ENCODE measurements at regions not wholly inside any gene's neighbourhood (a gene's known extent, or its start where the extent isn't known, plus 50 kb on each side); places are given as distances from the start of the nearest gene placed in this dataset.

DNA sequence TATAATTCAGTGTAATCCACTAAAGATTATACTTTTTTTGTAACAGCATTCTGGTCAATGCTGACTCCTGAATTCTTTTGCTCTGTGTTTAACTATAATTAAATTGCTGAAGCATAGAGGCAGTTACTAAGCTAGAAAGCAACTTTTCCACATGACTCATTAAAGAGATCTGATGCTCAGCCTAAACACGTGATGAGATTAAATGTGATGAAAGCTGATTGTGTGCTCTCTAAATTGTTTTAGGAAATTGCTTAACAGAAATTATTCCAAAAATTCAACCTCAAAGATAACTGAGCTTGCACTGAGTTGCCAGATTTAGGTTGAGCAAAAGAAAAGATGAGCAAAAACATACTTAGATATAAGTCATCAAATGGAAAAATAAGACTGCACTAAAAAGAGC is 1033.6 kb downstream of the FAM181B start:
- Histone ChIP-seq H3K9me3 (ENCODE audit: control insufficient read depth in 2 of 2, insufficient read depth in 1 of 2, low read depth in 1 of 2, low read length in 1 of 2) (no peaks in the 10 kb centered on the region), H3K36me3 (ENCODE audit: control insufficient read depth in 3 of 3, insufficient read depth in 2 of 3, low read depth in 1 of 3, low read length in 3 of 3) (no peaks in the 10 kb centered on the region), H3K4me1 (ENCODE audit: control insufficient read depth in 3 of 3, insufficient read depth in 2 of 3, low read depth in 1 of 3, low read length in 2 of 3) (no peaks in the 10 kb centered on the region), H3K27me3 (ENCODE audit: control insufficient read depth in 3 of 3, insufficient read depth in 3 of 3, low read length in 3 of 3) (no peaks in the 10 kb centered on the region), H3K4me3 (ENCODE audit: low read depth in 1 of 3, low read length in 3 of 3) (no peak overlapping the region), H3K27ac (ENCODE audit: low read depth in 1 of 3, low read length in 2 of 3) (no peak overlapping the region)
- no peak for DNase-seq
- no peak for FAIRE-seq
- 68 to 73% (median 71%) methylated on average over 1 of the region's 1 CpG for WGBS, 3 donors

DNA sequence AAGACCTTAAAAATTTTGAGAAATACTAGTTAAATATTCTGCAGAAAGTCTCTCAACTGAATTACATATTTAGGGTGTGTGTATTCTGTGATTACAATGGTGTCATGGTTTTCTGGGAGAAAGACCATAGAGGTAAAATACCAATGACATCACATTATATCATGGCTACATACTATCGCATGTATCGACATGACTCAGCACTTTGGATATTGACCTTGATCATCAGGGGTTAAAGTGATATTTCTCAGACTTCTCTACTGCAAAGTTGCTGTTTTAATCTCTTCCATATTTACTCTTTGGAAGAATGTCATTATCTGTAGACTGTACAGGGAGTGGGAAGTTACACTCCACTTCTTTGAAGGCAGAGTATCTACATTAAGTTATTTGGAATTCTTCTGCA is 1046.6 kb downstream of the FAM181B start:
- H3K27me3 ChIP-seq (ENCODE audit: control insufficient read depth in 3 of 3, insufficient read depth in 3 of 3, low read length in 3 of 3): no peaks in the 10 kb centered on the region
- H3K9me3 ChIP-seq (ENCODE audit: control insufficient read depth in 2 of 2, insufficient read depth in 1 of 2, low read depth in 1 of 2, low read length in 1 of 2): no peaks in the 10 kb centered on the region
- no peak overlapping the region for H3K27ac ChIP-seq (ENCODE audit: low read depth in 1 of 3, low read length in 2 of 3)
- H3K4me3 ChIP-seq (ENCODE audit: low read depth in 1 of 3, low read length in 3 of 3): no peak overlapping the region
- 90 to 97% (median 91%) methylated on average over 2 of the region's 2 CpGs for WGBS, 3 donors
- no peak for FAIRE-seq
- H3K4me1 ChIP-seq (ENCODE audit: control insufficient read depth in 3 of 3, insufficient read depth in 2 of 3, low read depth in 1 of 3, low read length in 2 of 3): no peaks in the 10 kb centered on the region
- no peak for DNase-seq
- H3K36me3 ChIP-seq (ENCODE audit: control insufficient read depth in 3 of 3, insufficient read depth in 2 of 3, low read depth in 1 of 3, low read length in 3 of 3): no peaks in the 10 kb centered on the region

DNA sequence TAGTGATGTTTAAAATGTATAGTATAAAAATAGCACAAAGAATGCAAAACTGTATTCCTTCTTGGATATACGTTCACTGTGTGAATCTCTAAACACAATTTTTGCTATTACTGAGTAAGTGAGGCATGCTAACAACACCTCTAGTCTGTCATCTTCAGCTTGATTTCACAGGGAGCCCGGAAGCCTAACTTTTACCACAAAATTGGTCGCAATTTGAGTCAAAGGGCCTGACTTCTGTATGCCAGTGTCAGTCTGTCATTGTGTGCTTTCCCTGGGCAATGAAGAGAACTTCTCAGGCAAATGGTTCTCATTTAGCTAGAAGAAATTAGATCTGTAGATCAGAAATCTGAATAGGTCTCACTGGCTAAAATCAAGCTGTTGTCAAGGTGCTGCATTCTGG is 1059.5 kb downstream of the FAM181B start:
- Histone ChIP-seq H3K36me3 (ENCODE audit: control insufficient read depth in 3 of 3, insufficient read depth in 2 of 3, low read depth in 1 of 3, low read length in 3 of 3) (no peaks in the 10 kb centered on the region), H3K4me1 (ENCODE audit: control insufficient read depth in 3 of 3, insufficient read depth in 2 of 3, low read depth in 1 of 3, low read length in 2 of 3) (no peaks in the 10 kb centered on the region), H3K4me3 (ENCODE audit: low read depth in 1 of 3, low read length in 3 of 3) (no peak overlapping the region), H3K27ac (ENCODE audit: low read depth in 1 of 3, low read length in 2 of 3) (no peak overlapping the region), H3K9me3 (ENCODE audit: control insufficient read depth in 2 of 2, insufficient read depth in 1 of 2, low read depth in 1 of 2, low read length in 1 of 2) (no peaks in the 10 kb centered on the region), H3K27me3 (ENCODE audit: control insufficient read depth in 3 of 3, insufficient read depth in 3 of 3, low read length in 3 of 3) (no peaks in the 10 kb centered on the region)
- FAIRE-seq: no peak
- no peak for DNase-seq
- WGBS, 3 donors: 59 to 70% (median 63%) methylated on average over 3 of the region's 3 CpGs

DNA sequence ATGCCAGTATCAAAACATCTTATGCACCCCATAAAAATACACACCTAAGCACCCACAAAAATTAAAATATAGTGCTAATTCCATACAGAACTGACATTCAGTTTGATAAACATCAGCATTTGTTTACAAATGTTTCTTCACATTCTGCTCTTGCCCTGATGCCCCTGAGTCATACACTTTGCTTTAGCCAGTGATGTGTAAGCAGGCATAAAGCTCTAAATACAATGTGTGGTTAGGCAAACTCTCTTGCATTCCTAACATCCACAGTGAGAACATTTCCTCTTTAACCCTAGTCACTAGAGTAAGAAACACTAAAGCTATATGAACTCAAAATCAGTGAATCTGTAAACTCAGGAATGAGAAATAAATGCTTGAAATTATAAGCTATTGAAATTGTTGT is 1060.7 kb downstream of the FAM181B start:
- no peaks in the 10 kb centered on the region for H3K36me3 ChIP-seq (ENCODE audit: control insufficient read depth in 3 of 3, insufficient read depth in 2 of 3, low read depth in 1 of 3, low read length in 3 of 3)
- no peak for FAIRE-seq
- DNase-seq: no peak
- no peaks in the 10 kb centered on the region for H3K27me3 ChIP-seq (ENCODE audit: control insufficient read depth in 3 of 3, insufficient read depth in 3 of 3, low read length in 3 of 3)
- H3K27ac ChIP-seq (ENCODE audit: low read depth in 1 of 3, low read length in 2 of 3): no peak overlapping the region
- H3K4me1 ChIP-seq (ENCODE audit: control insufficient read depth in 3 of 3, insufficient read depth in 2 of 3, low read depth in 1 of 3, low read length in 2 of 3): no peaks in the 10 kb centered on the region
- H3K9me3 ChIP-seq (ENCODE audit: control insufficient read depth in 2 of 2, insufficient read depth in 1 of 2, low read depth in 1 of 2, low read length in 1 of 2): no peaks in the 10 kb centered on the region
- H3K4me3 ChIP-seq (ENCODE audit: low read depth in 1 of 3, low read length in 3 of 3): no peak overlapping the region

DNA sequence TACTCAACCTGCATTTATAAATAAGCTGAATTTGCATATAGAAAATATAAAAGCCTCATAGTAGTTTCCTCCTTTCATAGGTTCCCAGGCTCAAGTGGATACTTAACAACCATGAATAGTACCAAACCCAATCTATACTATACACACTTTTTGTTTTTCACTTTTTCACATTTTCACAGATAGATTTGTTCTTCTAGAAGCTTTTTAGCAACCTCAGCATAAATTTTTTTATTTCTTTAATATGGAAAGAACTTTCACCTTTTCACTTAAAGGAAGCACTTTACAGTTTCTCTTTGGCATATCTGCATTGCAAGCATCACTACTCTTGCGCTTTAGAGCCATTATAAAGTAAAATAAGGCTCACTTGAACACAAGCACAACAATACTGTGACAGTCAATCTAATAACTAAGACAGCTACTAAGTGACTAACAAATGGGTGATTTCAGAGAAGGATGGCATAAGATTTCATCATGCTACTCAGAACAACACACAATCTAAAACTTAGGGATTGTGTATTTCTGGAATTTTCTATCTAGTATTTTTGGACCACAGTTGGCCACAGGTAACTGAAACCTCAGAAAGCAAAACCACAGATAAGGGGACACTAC is 1063.6 kb downstream of the FAM181B start:
- H3K4me1 ChIP-seq (ENCODE audit: control insufficient read depth in 3 of 3, insufficient read depth in 2 of 3, low read depth in 1 of 3, low read length in 2 of 3): no peaks in the 10 kb centered on the region
- no peaks in the 10 kb centered on the region for H3K36me3 ChIP-seq (ENCODE audit: control insufficient read depth in 3 of 3, insufficient read depth in 2 of 3, low read depth in 1 of 3, low read length in 3 of 3)
- no peak overlapping the region for H3K4me3 ChIP-seq (ENCODE audit: low read depth in 1 of 3, low read length in 3 of 3)
- FAIRE-seq (no peak), DNase-seq (no peak)
- 78 to 92% (median 85%) methylated on average over 1 of the region's 1 CpG for WGBS, 3 donors
- H3K27me3 ChIP-seq (ENCODE audit: control insufficient read depth in 3 of 3, insufficient read depth in 3 of 3, low read length in 3 of 3): no peaks in the 10 kb centered on the region
- no peak overlapping the region for H3K27ac ChIP-seq (ENCODE audit: low read depth in 1 of 3, low read length in 2 of 3)
- H3K9me3 ChIP-seq (ENCODE audit: control insufficient read depth in 2 of 2, insufficient read depth in 1 of 2, low read depth in 1 of 2, low read length in 1 of 2): no peaks in the 10 kb centered on the region

DNA sequence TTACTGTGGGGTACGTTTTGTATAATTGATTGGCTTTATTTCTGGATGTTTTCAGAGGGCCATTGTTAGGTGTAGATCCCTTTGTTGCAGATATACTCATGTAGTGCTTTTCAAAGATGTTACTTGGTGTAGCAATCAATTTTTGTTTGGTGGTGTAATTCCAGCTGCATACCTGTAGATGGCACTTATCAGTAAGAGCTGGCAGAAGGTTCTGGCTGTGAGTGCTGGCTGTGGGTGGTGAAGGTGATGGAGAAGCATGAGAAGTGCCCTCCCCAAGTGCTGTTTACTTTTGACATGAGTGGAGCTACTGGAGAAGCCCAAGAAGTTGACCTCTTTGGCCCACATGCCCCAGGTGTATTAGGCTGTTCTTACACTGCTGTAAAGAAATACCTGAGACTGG is 1074.9 kb downstream of the FAM181B start:
- DNase-seq (no peak), FAIRE-seq (no peak)
- H3K27ac ChIP-seq (ENCODE audit: low read depth in 1 of 3, low read length in 2 of 3): no peak overlapping the region
- peaks cover 0 to 3% of the 10 kb centered on the region in 2 donors for H3K9me3 ChIP-seq (ENCODE audit: control insufficient read depth in 2 of 2, insufficient read depth in 1 of 2, low read depth in 1 of 2, low read length in 1 of 2)
- no peaks in the 10 kb centered on the region for H3K36me3 ChIP-seq (ENCODE audit: control insufficient read depth in 3 of 3, insufficient read depth in 2 of 3, low read depth in 1 of 3, low read length in 3 of 3)
- H3K4me1 ChIP-seq (ENCODE audit: control insufficient read depth in 3 of 3, insufficient read depth in 2 of 3, low read depth in 1 of 3, low read length in 2 of 3): no peaks in the 10 kb centered on the region
- H3K27me3 ChIP-seq (ENCODE audit: control insufficient read depth in 3 of 3, insufficient read depth in 3 of 3, low read length in 3 of 3): no peaks in the 10 kb centered on the region
- WGBS, 3 donors: 20 to 42% (median 36%) methylated on average over 1 of the region's 1 CpG
- no peak overlapping the region for H3K4me3 ChIP-seq (ENCODE audit: low read depth in 1 of 3, low read length in 3 of 3)

DNA sequence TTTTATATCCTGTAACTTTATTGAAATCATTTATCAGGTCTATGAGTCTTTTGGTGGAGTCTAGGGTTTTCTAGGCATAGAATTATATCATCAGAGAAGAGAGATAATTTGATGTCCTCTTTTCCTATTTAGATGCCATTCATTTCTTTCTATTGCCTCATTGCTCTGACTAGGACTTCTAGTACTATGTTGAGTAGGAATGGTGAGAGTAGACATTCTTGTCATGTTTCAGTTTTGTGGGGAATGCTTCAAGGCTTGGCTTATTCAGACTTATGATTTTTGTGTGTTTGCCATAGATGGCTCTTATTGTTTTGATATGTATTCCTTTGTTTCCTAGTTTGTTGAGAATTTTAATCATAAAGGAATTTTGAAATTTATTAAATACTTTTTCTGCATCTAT is 1078.3 kb downstream of the FAM181B start:
- Histone ChIP-seq H3K9me3 (ENCODE audit: control insufficient read depth in 2 of 2, insufficient read depth in 1 of 2, low read depth in 1 of 2, low read length in 1 of 2) (peaks cover 0 to 3% of the 10 kb centered on the region in 2 donors), H3K27ac (ENCODE audit: low read depth in 1 of 3, low read length in 2 of 3) (no peak overlapping the region), H3K4me3 (ENCODE audit: low read depth in 1 of 3, low read length in 3 of 3) (no peak overlapping the region), H3K4me1 (ENCODE audit: control insufficient read depth in 3 of 3, insufficient read depth in 2 of 3, low read depth in 1 of 3, low read length in 2 of 3) (no peaks in the 10 kb centered on the region), H3K27me3 (ENCODE audit: control insufficient read depth in 3 of 3, insufficient read depth in 3 of 3, low read length in 3 of 3) (no peaks in the 10 kb centered on the region), H3K36me3 (ENCODE audit: control insufficient read depth in 3 of 3, insufficient read depth in 2 of 3, low read depth in 1 of 3, low read length in 3 of 3) (no peaks in the 10 kb centered on the region)
- DNase-seq (no peak), FAIRE-seq (no peak)

DNA sequence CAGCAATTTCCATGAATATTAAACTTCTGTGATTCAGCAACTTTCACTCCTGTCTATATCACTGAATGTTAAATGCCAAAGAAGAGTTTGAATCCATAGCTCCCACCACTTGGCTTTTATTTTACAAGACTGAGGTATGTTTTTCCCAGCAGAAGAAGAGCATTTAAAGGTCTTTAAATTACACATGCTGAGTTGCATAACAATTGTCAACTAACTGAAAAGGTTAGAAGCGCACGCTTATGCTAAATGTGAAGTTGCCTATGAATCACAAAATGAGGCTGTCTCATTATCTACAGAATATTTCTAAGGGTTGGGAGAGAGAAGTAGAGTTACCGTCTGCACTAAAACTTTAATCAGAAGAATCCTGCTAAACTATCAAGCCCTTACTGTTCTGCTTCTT is 1086.3 kb downstream of the FAM181B start:
- Histone ChIP-seq H3K4me1 (ENCODE audit: control insufficient read depth in 3 of 3, insufficient read depth in 2 of 3, low read depth in 1 of 3, low read length in 2 of 3) (no peaks in the 10 kb centered on the region), H3K27me3 (ENCODE audit: control insufficient read depth in 3 of 3, insufficient read depth in 3 of 3, low read length in 3 of 3) (peaks cover 0 to 3% (median 1%) of the 10 kb centered on the region in 3 donors), H3K4me3 (ENCODE audit: low read depth in 1 of 3, low read length in 3 of 3) (no peak overlapping the region), H3K36me3 (ENCODE audit: control insufficient read depth in 3 of 3, insufficient read depth in 2 of 3, low read depth in 1 of 3, low read length in 3 of 3) (no peaks in the 10 kb centered on the region), H3K27ac (ENCODE audit: low read depth in 1 of 3, low read length in 2 of 3) (no peak overlapping the region), H3K9me3 (ENCODE audit: control insufficient read depth in 2 of 2, insufficient read depth in 1 of 2, low read depth in 1 of 2, low read length in 1 of 2) (no peaks in the 10 kb centered on the region)
- no peak for FAIRE-seq
- no peak for DNase-seq
- WGBS, 3 donors: 50 to 70% (median 67%) methylated on average over 3 of the region's 3 CpGs

DNA sequence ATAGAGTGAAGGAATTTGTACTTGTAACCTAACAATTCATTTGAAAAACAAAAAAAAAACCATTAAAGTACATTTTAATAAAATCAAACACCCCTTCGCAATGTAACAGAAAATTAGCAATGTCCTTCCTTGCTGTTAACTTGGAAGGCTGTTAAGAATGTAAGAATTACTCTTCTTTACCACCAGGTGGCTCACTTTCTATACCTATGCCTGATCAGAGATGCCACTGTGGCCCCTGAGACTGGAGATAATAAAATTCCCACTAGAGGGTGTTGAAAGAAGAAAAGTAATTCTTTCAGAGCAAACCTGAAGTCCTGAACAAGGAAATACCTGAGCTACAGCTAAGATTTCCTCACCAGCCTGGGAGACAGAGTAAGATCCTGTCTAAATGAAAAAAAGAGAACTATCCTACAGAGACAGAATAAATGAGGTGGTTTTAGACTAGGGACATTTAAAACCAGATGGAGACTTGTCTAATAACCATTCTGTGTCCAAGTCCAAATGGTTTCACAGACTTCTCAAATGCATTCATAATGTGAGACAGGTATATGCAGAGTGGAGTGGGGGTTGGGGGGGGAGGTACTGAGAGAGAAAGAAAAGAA is 1089.3 kb downstream of the FAM181B start:
- Histone ChIP-seq H3K9me3 (ENCODE audit: control insufficient read depth in 2 of 2, insufficient read depth in 1 of 2, low read depth in 1 of 2, low read length in 1 of 2) (no peaks in the 10 kb centered on the region), H3K36me3 (ENCODE audit: control insufficient read depth in 3 of 3, insufficient read depth in 2 of 3, low read depth in 1 of 3, low read length in 3 of 3) (no peaks in the 10 kb centered on the region), H3K4me1 (ENCODE audit: control insufficient read depth in 3 of 3, insufficient read depth in 2 of 3, low read depth in 1 of 3, low read length in 2 of 3) (no peaks in the 10 kb centered on the region), H3K27ac (ENCODE audit: low read depth in 1 of 3, low read length in 2 of 3) (no peak overlapping the region), H3K4me3 (ENCODE audit: low read depth in 1 of 3, low read length in 3 of 3) (no peak overlapping the region), H3K27me3 (ENCODE audit: control insufficient read depth in 3 of 3, insufficient read depth in 3 of 3, low read length in 3 of 3) (peaks cover 0 to 3% (median 1%) of the 10 kb centered on the region in 3 donors)
- FAIRE-seq (no peak), DNase-seq (peak; percentile 12 to 28)
- WGBS, 3 donors: 39 to 63% (median 49%) methylated on average over 1 of the region's 1 CpG

Data from small intestine (tissue), 7 donors.